Activated CD8-positive, alpha-beta T cell treated with anti-CD3 and anti-CD28 coated beads for 36 hours (primary cell): ENCODE measurements at regions not wholly inside any gene's neighbourhood (a gene's known extent, or its start where the extent isn't known, plus 50 kb on each side); places are given as distances from the start of the nearest gene placed in this dataset.

ENCODE experiments used
- ATAC-seq: fragments of 200-7000 bp; cut with Tn5 transposase; one replicate; pipeline ENCODE4 v1.10.0; 2021; ENCODE audit warnings: mild to moderate bottlenecking, moderate library complexity
- CTCF ChIA-PET: fragments of 350-600 bp; sonication (Branson Sonifier 250); formaldehyde crosslinking; loops from one replicate; lab custom pipeline; 2021; ENCODE audit warnings: antibody characterized with exemption; lab: Charles Lee
- POLR2A ChIA-PET: fragments of 350-600 bp; sonication (Branson Sonifier 250); formaldehyde crosslinking; loops from one replicate; lab custom pipeline; 2021; ENCODE audit warnings: antibody characterized with exemption; lab: Charles Lee
- DNase-seq: peaks from one replicate; pipeline ENCODE4 v3.0.0-alpha.2; 2020
- H3K27ac Mint-ChIP-seq: one replicate; pipeline ENCODE4 v1.8.0; 2021; ENCODE audit warnings: mild to moderate bottlenecking, mixed read lengths
- H3K27me3 Mint-ChIP-seq: one replicate; pipeline ENCODE4 v1.8.0; 2021; ENCODE audit warnings: mixed read lengths
- H3K36me3 Mint-ChIP-seq: one replicate; pipeline ENCODE4 v1.8.0; 2021; ENCODE audit warnings: low read depth, mixed read lengths
- H3K4me1 Mint-ChIP-seq: one replicate; pipeline ENCODE4 v1.8.0; 2021; ENCODE audit warnings: low read depth, mixed read lengths
- H3K4me3 Mint-ChIP-seq: one replicate; pipeline ENCODE4 v1.8.0; 2021; ENCODE audit warnings: mild to moderate bottlenecking, moderate library complexity, mixed read lengths
- H3K9me3 Mint-ChIP-seq: one replicate; pipeline ENCODE4 v1.8.0; 2021; ENCODE audit warnings: mixed read lengths
- intact Hi-C: fragments of 100-400 bp; cut with micrococcal nuclease; formaldehyde crosslinking; loops from one replicate; pipeline ENCODE4 v1.10.0; 2022
- TF ChIP-seq, protein P1 (sequence below): fragments of 200-600 bp; IDR thresholded peaks from one replicate; pipeline ENCODE4 v1.8.0; 2022; ENCODE audit warnings: antibody characterized with exemption, mild to moderate bottlenecking

DNA sequence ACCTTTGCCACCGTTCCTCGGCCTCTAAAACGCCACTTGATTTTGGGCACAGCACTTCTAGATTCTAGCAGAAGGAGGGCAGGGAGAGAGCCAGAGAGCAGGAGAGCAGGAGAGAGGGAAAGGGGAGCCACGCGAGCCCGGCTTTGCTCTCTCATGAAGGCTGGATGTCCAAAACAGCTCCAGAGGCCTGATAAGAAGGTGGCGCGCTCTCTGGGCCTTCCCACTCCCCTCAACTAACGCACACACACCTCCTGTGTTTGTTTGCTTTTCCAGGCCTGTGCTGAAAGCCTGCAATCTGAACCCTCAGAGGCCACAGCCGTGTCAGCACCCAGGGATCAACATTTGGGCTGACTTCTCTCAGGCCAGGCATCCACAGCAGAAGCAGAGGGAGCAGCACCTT lies 184.8 kb upstream of the SOX11 start:
- Mint-ChIP-seq H3K4me1 (no peaks in the 10 kb centered on the region), H3K9me3 (no peaks in the 10 kb centered on the region), H3K27me3 (no peaks in the 10 kb centered on the region), H3K27ac (no peak overlapping the region), H3K36me3 (no peaks in the 10 kb centered on the region), H3K4me3 (no peak overlapping the region)
- intact Hi-C loops: no loop called here
- ChIA-PET CTCF (no interaction called here), POLR2A (no interaction called here)
- TF ChIP-seq, protein P1, sequence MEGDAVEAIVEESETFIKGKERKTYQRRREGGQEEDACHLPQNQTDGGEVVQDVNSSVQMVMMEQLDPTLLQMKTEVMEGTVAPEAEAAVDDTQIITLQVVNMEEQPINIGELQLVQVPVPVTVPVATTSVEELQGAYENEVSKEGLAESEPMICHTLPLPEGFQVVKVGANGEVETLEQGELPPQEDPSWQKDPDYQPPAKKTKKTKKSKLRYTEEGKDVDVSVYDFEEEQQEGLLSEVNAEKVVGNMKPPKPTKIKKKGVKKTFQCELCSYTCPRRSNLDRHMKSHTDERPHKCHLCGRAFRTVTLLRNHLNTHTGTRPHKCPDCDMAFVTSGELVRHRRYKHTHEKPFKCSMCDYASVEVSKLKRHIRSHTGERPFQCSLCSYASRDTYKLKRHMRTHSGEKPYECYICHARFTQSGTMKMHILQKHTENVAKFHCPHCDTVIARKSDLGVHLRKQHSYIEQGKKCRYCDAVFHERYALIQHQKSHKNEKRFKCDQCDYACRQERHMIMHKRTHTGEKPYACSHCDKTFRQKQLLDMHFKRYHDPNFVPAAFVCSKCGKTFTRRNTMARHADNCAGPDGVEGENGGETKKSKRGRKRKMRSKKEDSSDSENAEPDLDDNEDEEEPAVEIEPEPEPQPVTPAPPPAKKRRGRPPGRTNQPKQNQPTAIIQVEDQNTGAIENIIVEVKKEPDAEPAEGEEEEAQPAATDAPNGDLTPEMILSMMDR: no peak
- no peak for DNase-seq
- no peak for ATAC-seq

DNA sequence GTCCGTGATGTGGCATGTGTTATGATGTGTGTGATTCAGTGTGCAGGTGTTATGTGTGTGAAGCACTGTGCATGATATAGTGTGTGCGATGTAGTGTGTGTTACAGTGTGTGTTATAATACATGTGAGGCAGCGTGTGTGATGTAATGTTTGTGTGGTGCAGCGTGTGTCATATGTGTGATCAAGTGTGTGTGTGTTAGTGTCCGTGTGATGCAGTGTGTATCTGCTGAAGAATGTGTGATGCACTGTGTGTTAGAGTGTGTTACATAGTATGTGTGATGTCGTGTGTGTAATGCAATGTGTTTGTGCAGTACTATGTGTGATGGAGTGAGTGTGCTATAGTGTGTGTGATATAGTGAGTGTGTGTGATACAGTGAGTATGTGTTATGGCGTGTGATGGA lies 182.8 kb upstream of the SOX11 start:
- DNase-seq: no peak
- Mint-ChIP-seq H3K36me3 (no peaks in the 10 kb centered on the region), H3K9me3 (no peaks in the 10 kb centered on the region), H3K27ac (no peak overlapping the region), H3K4me1 (no peaks in the 10 kb centered on the region), H3K4me3 (no peak overlapping the region), H3K27me3 (no peaks in the 10 kb centered on the region)
- intact Hi-C loops: no loop called here
- no peak for ATAC-seq
- TF ChIP-seq, protein P1: no peak
- CTCF ChIA-PET: no interaction called here
- POLR2A ChIA-PET: no interaction called here

DNA sequence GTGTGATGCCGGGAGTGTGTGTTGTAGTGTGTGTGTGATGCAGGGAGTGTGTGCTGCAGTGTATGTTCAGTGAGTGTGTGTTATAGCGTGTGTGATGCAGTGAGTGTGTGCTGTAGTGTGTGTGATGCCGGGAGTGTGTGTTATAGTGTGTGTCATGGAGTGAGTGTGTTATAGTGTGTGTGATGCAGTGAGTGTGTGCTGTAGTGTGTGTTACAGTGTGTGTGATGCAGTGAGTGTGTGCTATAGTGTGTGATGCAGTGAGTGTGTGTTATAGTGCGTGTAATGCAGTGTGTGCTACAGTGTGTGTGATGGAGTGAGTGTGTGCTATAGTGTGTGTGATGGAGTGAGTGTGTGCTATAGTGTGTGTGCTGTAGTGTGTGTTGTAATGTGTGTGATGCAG lies 182.1 kb upstream of the SOX11 start:
- intact Hi-C loops: no loop called here

DNA sequence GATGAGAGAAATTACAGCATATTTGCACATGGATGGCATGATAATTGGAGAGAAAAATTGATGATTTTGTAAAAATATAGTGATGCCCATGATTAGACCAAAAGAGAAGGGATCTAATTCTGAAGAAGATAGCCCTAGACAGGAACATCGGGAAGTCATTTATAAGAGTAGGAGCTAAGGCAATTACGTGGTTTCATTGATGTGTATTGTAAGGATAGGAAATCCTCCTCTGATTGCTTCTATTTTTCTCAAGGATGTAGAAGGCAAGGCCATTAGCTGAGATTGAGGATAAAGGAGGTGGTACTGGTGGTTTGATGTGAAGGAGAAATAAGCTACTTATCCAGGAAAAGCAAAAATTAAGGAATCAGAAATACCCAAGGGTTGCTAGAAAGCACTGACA lies 176.5 kb upstream of the SOX11 start:
- no peaks in the 10 kb centered on the region for H3K9me3 Mint-ChIP-seq
- DNase-seq (no peak), ATAC-seq (no peak)
- POLR2A ChIA-PET: no interaction called here
- CTCF ChIA-PET: no interaction called here
- intact Hi-C loops: no loop called here
- H3K27ac Mint-ChIP-seq: no peak overlapping the region
- H3K36me3 Mint-ChIP-seq: no peaks in the 10 kb centered on the region
- no peaks in the 10 kb centered on the region for H3K4me1 Mint-ChIP-seq
- TF ChIP-seq, protein P1: no peak
- no peak overlapping the region for H3K4me3 Mint-ChIP-seq
- no peaks in the 10 kb centered on the region for H3K27me3 Mint-ChIP-seq

More for the DNA sequence above, 182.1 kb upstream of the SOX11 start:
- ChIA-PET CTCF (no interaction called here), POLR2A (no interaction called here)
- Mint-ChIP-seq H3K9me3 (no peaks in the 10 kb centered on the region), H3K4me1 (no peaks in the 10 kb centered on the region), H3K4me3 (no peak overlapping the region), H3K27me3 (no peaks in the 10 kb centered on the region), H3K27ac (no peak overlapping the region), H3K36me3 (no peaks in the 10 kb centered on the region)
- ATAC-seq: no peak
- TF ChIP-seq, protein P1: no peak
- DNase-seq: no peak

DNA sequence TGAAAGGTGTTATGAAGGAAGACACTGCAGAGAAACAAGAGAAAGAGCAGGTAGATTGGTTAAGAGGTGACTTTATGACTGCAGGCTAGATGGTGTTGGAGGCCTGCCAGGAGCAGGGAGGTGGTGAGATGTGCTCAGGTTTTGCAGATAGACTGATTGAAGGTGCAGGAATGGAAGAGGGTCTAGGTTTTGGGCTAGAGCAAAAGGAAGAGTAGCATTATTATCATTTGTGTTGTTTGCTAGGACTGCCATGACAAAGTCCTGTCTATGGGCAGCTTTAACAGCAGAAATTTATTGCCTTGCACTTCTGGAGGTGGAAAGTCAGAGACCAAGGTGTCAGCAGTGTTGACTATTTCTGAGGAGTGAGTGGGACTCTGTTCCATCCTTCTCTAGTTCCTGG lies 172.9 kb upstream of the SOX11 start:
- Mint-ChIP-seq H3K4me1 (no peaks in the 10 kb centered on the region), H3K9me3 (no peaks in the 10 kb centered on the region), H3K27me3 (no peaks in the 10 kb centered on the region), H3K36me3 (no peaks in the 10 kb centered on the region), H3K4me3 (no peak overlapping the region), H3K27ac (no peak overlapping the region)
- no peak for DNase-seq
- TF ChIP-seq, protein P1: no peak
- ChIA-PET POLR2A (no interaction called here), CTCF (no interaction called here)
- intact Hi-C loops: no loop called here
- ATAC-seq: no peak
